Activated CD8-positive, alpha-beta T cell treated with anti-CD3 and anti-CD28 coated beads, Interleukin-2, amount 10 ng/mL, durations not matched to agents 7 days and 5 days (primary cell): ENCODE measurements at regions not wholly inside any gene's neighbourhood (a gene's known extent, or its start where the extent isn't known, plus 50 kb on each side); places are given as distances from the start of the nearest gene placed in this dataset.
"Not testable (repeated sequence)": the region's sequence is repeated elsewhere in the genome, so short reads cannot be mapped to it uniquely, and the experiment has no call there.

Source experiments
- ATAC-seq: fragments of 150-1000 bp; cut with Tn5 transposase; one replicate; pipeline ENCODE4 v1.10.0; 2021; ENCODE audit warnings: moderate library complexity
- CTCF ChIA-PET: fragments of 350-600 bp; sonication (Branson Sonifier 250); formaldehyde crosslinking; loops from one replicate; lab custom pipeline; 2021; ENCODE audit warnings: antibody characterized with exemption; lab: Charles Lee
- POLR2A ChIA-PET: fragments of 350-600 bp; sonication (Branson Sonifier 250); formaldehyde crosslinking; loops from one replicate; lab custom pipeline; 2021; ENCODE audit warnings: antibody characterized with exemption; lab: Charles Lee
- DNase-seq: peaks from one replicate; pipeline ENCODE4 v3.0.0-alpha.2; 2020
- H3K27ac Mint-ChIP-seq: one replicate; pipeline ENCODE4 v1.8.0; 2021; ENCODE audit warnings: mild to moderate bottlenecking, mixed read lengths
- H3K27me3 Mint-ChIP-seq: one replicate; pipeline ENCODE4 v1.8.0; 2021; ENCODE audit warnings: low read depth, mixed read lengths
- H3K36me3 Mint-ChIP-seq: one replicate; pipeline ENCODE4 v1.8.0; 2021; ENCODE audit warnings: low read depth, mixed read lengths
- H3K4me1 Mint-ChIP-seq: one replicate; pipeline ENCODE4 v1.8.0; 2021; ENCODE audit warnings: low read depth, mixed read lengths
- H3K4me3 Mint-ChIP-seq: one replicate; pipeline ENCODE4 v1.8.0; 2021; ENCODE audit warnings: mild to moderate bottlenecking, mixed read lengths
- H3K9me3 Mint-ChIP-seq: one replicate; pipeline ENCODE4 v1.8.0; 2022; ENCODE audit warnings: mixed read lengths; ENCODE audit not compliant: insufficient read depth

- H3K27me3 Mint-ChIP-seq: no peaks in the 10 kb centered on the region
- CTCF ChIA-PET: no interaction called here
- H3K4me1 Mint-ChIP-seq: no peaks in the 10 kb centered on the region
- H3K36me3 Mint-ChIP-seq: no peaks in the 10 kb centered on the region
- no peak overlapping the region for H3K27ac Mint-ChIP-seq
- H3K9me3 Mint-ChIP-seq: no peaks in the 10 kb centered on the region
- DNase-seq (no peak), ATAC-seq (no peak)
- no peak overlapping the region for H3K4me3 Mint-ChIP-seq
- POLR2A ChIA-PET: no interaction called here
Measured at GRCh38 chr6:164049517-164049988, 635.0 kb downstream of the QKI start.

GRCh38 chr6:164048840-164049516 is 634.5 kb downstream of the QKI start:
- no peak for ATAC-seq
- H3K27ac Mint-ChIP-seq: no peak overlapping the region
- no peak overlapping the region for H3K4me3 Mint-ChIP-seq
- ChIA-PET CTCF (no interaction called here), POLR2A (no interaction called here)
- DNase-seq: no peak
- no peaks in the 10 kb centered on the region for H3K4me1 Mint-ChIP-seq
- H3K36me3 Mint-ChIP-seq: no peaks in the 10 kb centered on the region
- H3K27me3 Mint-ChIP-seq: no peaks in the 10 kb centered on the region
- H3K9me3 Mint-ChIP-seq: no peaks in the 10 kb centered on the region

GRCh38 chr6:164045082-164045481 is 630.6 kb downstream of the QKI start:
- no peaks in the 10 kb centered on the region for H3K36me3 Mint-ChIP-seq
- H3K27me3 Mint-ChIP-seq: no peaks in the 10 kb centered on the region
- ATAC-seq (no peak), DNase-seq (no peak)
- no peak overlapping the region for H3K27ac Mint-ChIP-seq
- H3K9me3 Mint-ChIP-seq: no peaks in the 10 kb centered on the region
- no peaks in the 10 kb centered on the region for H3K4me1 Mint-ChIP-seq
- no peak overlapping the region for H3K4me3 Mint-ChIP-seq
- ChIA-PET CTCF (no interaction called here), POLR2A (no interaction called here)

DNA sequence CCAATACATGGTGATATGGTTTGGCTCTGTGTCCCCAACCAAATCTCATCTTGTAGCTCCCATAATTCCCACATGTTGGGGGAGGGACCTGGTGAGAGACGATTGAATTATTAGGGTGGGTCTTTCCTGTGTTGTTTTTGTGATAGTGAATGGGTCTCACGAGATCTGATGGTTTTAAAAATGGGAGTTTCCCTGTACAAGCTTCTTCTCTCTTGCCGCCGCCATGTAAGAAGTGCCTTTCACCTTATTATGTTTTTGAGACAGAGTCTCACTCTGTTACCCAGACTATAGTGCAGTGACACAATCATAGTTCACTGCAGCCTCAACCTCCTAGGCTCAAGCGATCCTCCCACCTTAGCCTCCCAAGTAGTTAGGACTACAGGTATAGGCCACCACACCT is 629.1 kb downstream of the QKI start:
- DNase-seq, ATAC-seq, CTCF ChIA-PET, H3K9me3 Mint-ChIP-seq, H3K27me3 Mint-ChIP-seq, H3K4me3 Mint-ChIP-seq, POLR2A ChIA-PET, H3K27ac Mint-ChIP-seq, H3K4me1 Mint-ChIP-seq, H3K36me3 Mint-ChIP-seq: not testable (repeated sequence)

DNA sequence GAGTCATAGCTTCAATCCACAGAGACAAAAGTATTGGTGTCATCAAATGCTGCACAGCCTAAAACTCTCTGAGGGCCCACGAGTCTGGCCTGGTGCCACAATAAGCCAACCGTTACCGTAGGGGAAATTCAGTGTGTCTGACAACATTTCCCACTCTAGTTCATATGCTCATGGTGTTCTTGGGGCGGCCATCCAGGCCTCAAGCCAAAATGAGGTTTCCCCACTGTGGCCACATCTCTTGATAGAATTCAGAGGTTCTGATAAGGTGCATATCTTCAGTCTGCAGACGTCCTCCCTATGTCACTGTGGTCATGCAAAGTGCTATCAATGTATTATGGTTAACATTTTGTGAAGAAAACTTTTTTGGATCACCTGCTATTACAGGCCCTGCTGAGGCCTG is 627.7 kb downstream of the QKI start:
- Mint-ChIP-seq H3K4me3 (no peak overlapping the region), H3K27ac (no peak overlapping the region), H3K4me1 (no peaks in the 10 kb centered on the region), H3K27me3 (no peaks in the 10 kb centered on the region), H3K36me3 (no peaks in the 10 kb centered on the region), H3K9me3 (no peaks in the 10 kb centered on the region)
- no peak for DNase-seq
- ChIA-PET CTCF (no interaction called here), POLR2A (no interaction called here)
- no peak for ATAC-seq

- no peaks in the 10 kb centered on the region for H3K9me3 Mint-ChIP-seq
- ATAC-seq: no peak
- no peaks in the 10 kb centered on the region for H3K4me1 Mint-ChIP-seq
- POLR2A ChIA-PET: no interaction called here
- no peak for DNase-seq
- H3K27ac Mint-ChIP-seq: no peak overlapping the region
- no peaks in the 10 kb centered on the region for H3K36me3 Mint-ChIP-seq
- no peak overlapping the region for H3K4me3 Mint-ChIP-seq
- no peaks in the 10 kb centered on the region for H3K27me3 Mint-ChIP-seq
- CTCF ChIA-PET: no interaction called here
Measured at GRCh38 chr6:164040994-164041393, 626.5 kb downstream of the QKI start.

- Mint-ChIP-seq H3K9me3 (no peaks in the 10 kb centered on the region), H3K36me3 (no peaks in the 10 kb centered on the region), H3K27me3 (no peaks in the 10 kb centered on the region), H3K27ac (no peak overlapping the region), H3K4me3 (no peak overlapping the region), H3K4me1 (no peaks in the 10 kb centered on the region)
- ATAC-seq: peak; percentile 69
- CTCF ChIA-PET: no interaction called here
- peak; percentile 50 for DNase-seq
- POLR2A ChIA-PET: no interaction called here
Measured at GRCh38 chr6:164039954-164040375, 625.4 kb downstream of the QKI start.

GRCh38 chr6:164037171-164037870 is 622.8 kb downstream of the QKI start:
- Mint-ChIP-seq H3K36me3 (no peaks in the 10 kb centered on the region), H3K4me3 (no peak overlapping the region), H3K4me1 (no peaks in the 10 kb centered on the region), H3K27me3 (no peaks in the 10 kb centered on the region), H3K9me3 (no peaks in the 10 kb centered on the region), H3K27ac (no peak overlapping the region)
- POLR2A ChIA-PET: no interaction called here
- CTCF ChIA-PET: no interaction called here
- DNase-seq (no peak), ATAC-seq (no peak)

DNA sequence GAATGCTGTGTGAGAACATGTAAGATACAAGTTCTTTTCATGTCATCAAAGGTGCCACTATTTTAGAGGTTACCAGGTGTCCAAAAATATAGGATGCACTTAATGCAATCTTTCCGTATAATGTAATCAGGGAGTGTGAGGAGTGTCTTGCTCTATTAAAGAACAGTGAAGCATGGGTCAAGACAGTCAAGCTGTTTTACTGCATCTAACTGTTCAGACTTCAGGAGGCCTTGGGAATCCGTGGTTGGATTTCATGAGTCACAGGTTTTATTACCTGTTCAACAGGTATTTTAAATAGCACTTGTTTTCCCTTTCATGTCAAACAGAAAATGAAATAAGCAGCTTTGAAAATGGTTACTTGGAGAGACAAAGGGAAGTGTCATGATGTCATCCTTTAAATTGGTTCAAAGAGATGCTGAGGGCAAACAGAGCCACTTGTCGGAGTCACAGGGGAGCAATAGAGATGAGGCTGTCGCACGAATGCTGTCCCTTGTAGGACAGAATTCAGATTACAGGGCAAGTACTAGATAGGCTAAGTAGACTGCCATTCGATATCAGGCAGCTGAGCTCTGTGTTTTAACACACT is 621.5 kb downstream of the QKI start:
- no peaks in the 10 kb centered on the region for H3K27me3 Mint-ChIP-seq
- H3K4me1 Mint-ChIP-seq: no peaks in the 10 kb centered on the region
- ChIA-PET POLR2A (no interaction called here), CTCF (no interaction called here)
- ATAC-seq (no peak), DNase-seq (no peak)
- no peak overlapping the region for H3K27ac Mint-ChIP-seq
- no peaks in the 10 kb centered on the region for H3K36me3 Mint-ChIP-seq
- H3K9me3 Mint-ChIP-seq: no peaks in the 10 kb centered on the region
- H3K4me3 Mint-ChIP-seq: no peak overlapping the region

DNA sequence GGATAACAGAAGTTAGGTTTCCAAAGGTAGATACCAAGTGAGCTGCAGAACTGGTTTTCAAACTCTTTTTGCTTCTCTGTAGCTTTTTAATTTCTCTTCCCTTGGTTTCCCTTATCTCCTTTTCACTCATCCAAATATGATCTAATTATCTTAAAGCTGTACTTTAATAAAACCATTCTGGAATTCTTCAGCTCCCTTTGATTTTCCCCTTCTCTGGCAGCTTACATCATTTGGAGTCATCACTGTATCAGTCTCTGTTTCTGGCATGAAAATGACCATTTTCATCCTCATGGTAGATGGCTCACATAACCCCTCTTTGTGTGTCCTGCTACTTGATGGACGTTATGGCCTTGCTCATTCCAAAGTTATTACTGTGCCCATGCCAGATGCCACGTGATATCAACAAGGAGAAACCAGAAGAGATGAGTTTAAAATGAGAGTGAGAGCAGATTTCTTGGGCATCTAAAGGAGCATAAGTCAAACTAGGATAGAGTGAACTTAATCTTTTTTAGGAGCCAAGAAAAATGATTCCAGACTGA is 620.2 kb downstream of the QKI start:
- ChIA-PET POLR2A (no interaction called here), CTCF (no interaction called here)
- Mint-ChIP-seq H3K4me3 (no peak overlapping the region), H3K4me1 (no peaks in the 10 kb centered on the region), H3K36me3 (no peaks in the 10 kb centered on the region), H3K9me3 (no peaks in the 10 kb centered on the region), H3K27ac (no peak overlapping the region), H3K27me3 (no peaks in the 10 kb centered on the region)
- ATAC-seq: no peak
- DNase-seq: no peak

DNA sequence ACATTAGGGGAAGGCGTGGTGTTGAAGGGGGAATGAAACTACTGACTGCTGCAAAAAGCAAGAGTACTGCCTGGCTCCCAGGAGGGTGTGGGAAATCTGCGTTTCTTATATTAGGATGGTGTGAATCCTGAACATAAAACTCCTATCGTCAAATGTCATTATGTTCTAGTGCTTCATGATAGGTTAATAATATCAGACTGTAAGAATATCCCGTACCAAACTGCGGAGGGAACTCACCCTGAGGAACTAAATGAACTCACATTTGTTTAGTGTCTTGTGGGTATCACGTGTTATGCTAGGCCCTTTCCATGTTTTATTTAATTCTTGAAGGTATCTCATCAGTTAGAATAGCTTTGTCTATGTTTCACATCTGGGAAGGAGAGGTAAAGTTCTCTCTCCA is 610.7 kb downstream of the QKI start:
- CTCF ChIA-PET: no interaction called here
- H3K27me3 Mint-ChIP-seq: no peaks in the 10 kb centered on the region
- ATAC-seq: no peak
- H3K27ac Mint-ChIP-seq: no peak overlapping the region
- H3K4me3 Mint-ChIP-seq: no peak overlapping the region
- no peaks in the 10 kb centered on the region for H3K9me3 Mint-ChIP-seq
- POLR2A ChIA-PET: no interaction called here
- no peaks in the 10 kb centered on the region for H3K4me1 Mint-ChIP-seq
- no peak for DNase-seq
- H3K36me3 Mint-ChIP-seq: no peaks in the 10 kb centered on the region

DNA sequence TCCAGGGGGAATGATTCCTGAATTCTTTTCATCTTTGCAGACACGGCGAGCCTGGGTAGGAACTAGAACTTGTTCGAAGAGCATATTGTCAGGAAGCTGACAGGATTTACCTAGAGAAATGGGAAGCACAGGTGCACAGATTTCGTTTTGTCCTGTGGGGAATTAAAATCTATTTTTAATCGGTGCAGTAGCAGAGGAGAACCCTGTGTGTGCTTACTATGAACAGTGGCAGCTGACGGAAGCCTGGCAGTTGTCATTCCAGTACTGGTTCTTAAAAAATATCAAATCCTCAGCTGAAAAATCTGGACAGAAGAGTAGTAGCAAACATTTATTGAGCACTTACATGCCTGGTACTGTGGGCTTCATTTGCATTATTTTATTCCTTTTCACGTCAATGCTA is 609.0 kb downstream of the QKI start:
- Mint-ChIP-seq H3K27ac (no peak overlapping the region), H3K4me1 (no peaks in the 10 kb centered on the region), H3K4me3 (no peak overlapping the region), H3K9me3 (no peaks in the 10 kb centered on the region), H3K27me3 (no peaks in the 10 kb centered on the region), H3K36me3 (no peaks in the 10 kb centered on the region)
- no peak for ATAC-seq
- POLR2A ChIA-PET: no interaction called here
- no peak for DNase-seq
- CTCF ChIA-PET: no interaction called here
